ENCODE measurements at regions not wholly inside any gene's neighbourhood (a gene's known extent, or its start where the extent isn't known, plus 50 kb on each side); places are given as distances from the start of the nearest gene placed in this dataset.

GRCh38 chr14:87623616-87624015 lies 369.4 kb downstream of the GALC start:
- TF ChIP-seq POLR2A (IDR thresholded peaks at IDR 0.05; ENCODE audit: low read depth, low read length) (no peak), NFE2L2 (IDR thresholded peaks at IDR 0.05; ENCODE audit: low read depth, low read length) (no peak), RFX5 (IDR thresholded peaks at IDR 0.05; ENCODE audit: low read depth, low read length) (no peak), CEBPB (IDR thresholded peaks at IDR 0.05; ENCODE audit: low read depth, low read length) (no peak), MXI1 (IDR thresholded peaks at IDR 0.05; ENCODE audit: borderline replicate concordance, low read depth, low read length) (no peak)

All from IMR-90 (cell line).